ENCODE measurements at regions not wholly inside any gene's neighbourhood (a gene's known extent, or its start where the extent isn't known, plus 50 kb on each side); places are given as distances from the start of the nearest gene placed in this dataset.

- TF ChIP-seq CTCF (IDR thresholded peaks at IDR 0.05; ENCODE audit: insufficient read depth, low read length) (no peak), REST (IDR thresholded peaks at IDR 0.05; ENCODE audit: insufficient replicate concordance, low read depth) (no peak), GABPA (IDR thresholded peaks at IDR 0.05; ENCODE audit: low read depth) (no peak)
Observed at GRCh38 chr7:4621396-4621795, 60.7 kb upstream of the FOXK1 start.
